NCI-H146 (cell line): ENCODE measurements at regions not wholly inside any gene's neighbourhood (a gene's known extent, or its start where the extent isn't known, plus 50 kb on each side); places are given as distances from the start of the nearest gene placed in this dataset.
"Not testable (repeated sequence)": the region's sequence is repeated elsewhere in the genome, so short reads cannot be mapped to it uniquely, and the experiment has no call there.

ENCODE experiments used
- DNase-seq: peaks from one replicate; lab custom pipeline; 2025; lab: John Stamatoyannopoulos, UW

GRCh38 chr1:245102149-245102548 is 52.6 kb upstream of the KIF26B start:
- DNase-seq, result not testable (repeated sequence)

- no peak for DNase-seq
These were observed 55.4 kb upstream of the KIF26B start for GRCh38 chr1:245099401-245099800.

GRCh38 chr1:245098924-245099323 is 55.9 kb upstream of the KIF26B start:
- no peak for DNase-seq

GRCh38 chr1:245096311-245097066 is 58.3 kb upstream of the KIF26B start:
- no peak for DNase-seq

GRCh38 chr1:245095903-245096302 is 58.9 kb upstream of the KIF26B start:
- DNase-seq, result no peak

GRCh38 chr1:245094954-245095353 is 59.8 kb upstream of the KIF26B start:
- DNase-seq, result no peak

DNA sequence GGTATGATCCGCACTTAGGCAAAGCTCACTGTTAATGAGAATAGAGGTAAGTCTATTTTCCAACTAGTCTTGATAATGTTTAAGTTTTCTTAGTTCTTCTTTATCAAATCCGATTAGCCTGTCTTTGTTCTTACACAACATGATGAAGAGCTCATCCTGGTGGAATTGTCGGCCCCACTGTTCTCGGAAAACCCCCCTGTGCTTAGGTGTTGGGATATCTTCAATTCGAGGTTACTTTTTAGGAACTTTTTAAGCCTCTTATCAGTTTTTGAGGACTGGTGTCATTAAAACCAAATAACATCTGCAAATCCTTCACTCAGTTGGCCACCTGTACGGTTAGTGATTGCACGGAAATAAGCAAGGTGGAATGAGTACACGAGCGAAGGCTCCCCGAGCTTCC is 60.7 kb upstream of the KIF26B start:
- DNase-seq, result no peak

GRCh38 chr1:245092638-245092976 is 62.2 kb upstream of the KIF26B start:
- no peak for DNase-seq

GRCh38 chr1:245091818-245092637 is 62.8 kb upstream of the KIF26B start:
- no peak for DNase-seq

- DNase-seq, result no peak
These were observed 63.6 kb upstream of the KIF26B start for GRCh38 chr1:245091171-245091621.

DNA sequence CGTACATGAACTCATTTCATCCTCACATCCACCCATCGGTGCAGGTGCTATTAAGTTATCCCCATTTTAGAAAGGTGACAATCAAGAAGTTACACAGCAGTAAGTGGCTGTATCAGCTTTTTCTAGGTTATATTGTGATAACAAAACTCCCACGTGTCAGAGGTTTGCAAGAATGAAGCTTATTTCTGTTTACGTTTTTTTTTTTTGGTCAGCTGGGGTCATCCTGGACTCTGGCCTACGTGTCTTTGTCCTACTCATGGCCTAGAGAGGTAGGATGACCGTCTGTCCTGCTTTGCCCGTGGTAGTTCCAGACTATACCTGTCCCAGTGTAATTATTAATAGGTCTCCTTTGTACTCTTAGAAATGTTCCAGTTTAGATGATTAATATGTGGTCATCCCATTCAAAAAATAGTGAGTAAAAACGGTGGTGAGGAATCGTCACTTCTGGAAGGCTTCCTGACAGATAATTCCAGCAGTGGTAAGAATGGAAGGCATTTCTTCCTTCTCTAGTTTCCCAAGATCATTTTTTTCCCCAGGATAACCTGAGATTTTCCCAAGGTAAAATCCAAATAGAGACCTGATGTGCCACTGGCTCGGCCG is 64.2 kb upstream of the KIF26B start:
- no peak for DNase-seq

- DNase-seq, result no peak
These were observed 67.1 kb upstream of the KIF26B start for GRCh38 chr1:245087723-245088122.

- DNase-seq, result no peak
These were observed 68.3 kb upstream of the KIF26B start for GRCh38 chr1:245086389-245086969.

GRCh38 chr1:245085508-245086095 is 69.2 kb upstream of the KIF26B start:
- no peak for DNase-seq

DNA sequence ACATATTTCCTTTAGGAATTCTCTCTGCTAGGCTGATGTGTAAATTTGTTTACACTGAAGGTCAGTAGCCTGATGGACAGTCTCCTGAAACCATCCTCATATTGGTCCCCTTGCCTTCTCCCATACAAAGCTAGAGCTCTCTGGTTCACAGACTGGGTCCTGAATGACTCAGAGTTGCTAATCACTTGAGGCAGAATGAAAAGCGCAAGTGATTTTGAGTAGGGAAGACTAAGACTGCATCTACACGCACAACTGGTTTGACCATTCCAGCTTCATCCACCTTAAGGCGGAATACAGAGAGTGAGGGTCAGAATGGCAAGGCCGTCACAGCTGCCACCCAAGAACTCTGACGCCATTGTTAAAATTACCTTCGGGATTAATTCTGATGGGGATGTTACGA is 70.2 kb upstream of the KIF26B start:
- no peak for DNase-seq

GRCh38 chr1:245079021-245079609 is 75.7 kb upstream of the KIF26B start:
- DNase-seq, result peak; percentile 19

- no peak for DNase-seq
These were observed 79.9 kb upstream of the KIF26B start for GRCh38 chr1:245074898-245075297.

DNA sequence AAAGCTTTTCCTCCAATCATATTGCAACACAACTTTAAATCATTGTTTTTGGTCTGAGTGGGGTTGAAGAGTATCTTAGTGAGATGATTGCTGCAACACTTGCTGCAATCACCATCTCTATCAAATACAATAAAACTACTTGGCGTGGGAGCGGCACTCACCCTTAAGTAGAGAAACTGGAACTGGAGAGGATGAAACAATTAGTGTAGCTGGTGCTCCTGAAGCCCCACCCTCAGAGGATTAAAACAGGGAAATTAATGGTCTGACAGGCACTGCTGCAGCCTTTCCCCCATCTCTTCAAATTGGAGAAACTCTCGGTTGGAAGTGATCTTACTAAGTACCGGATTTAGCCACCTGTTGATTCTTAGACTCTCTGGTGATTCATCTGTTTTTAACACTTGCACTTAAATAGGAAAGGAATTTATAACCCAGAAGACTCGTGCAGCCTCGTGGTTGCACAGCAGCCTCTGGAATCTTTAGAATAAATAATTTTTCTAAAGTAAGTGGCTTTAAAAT is 80.5 kb upstream of the KIF26B start:
- no peak for DNase-seq

- DNase-seq, result no peak
These were observed 83.8 kb upstream of the KIF26B start for GRCh38 chr1:245070836-245071615.

GRCh38 chr1:245067257-245067656 is 87.5 kb upstream of the KIF26B start:
- DNase-seq, result no peak
